ENCODE measurements at regions not wholly inside any gene's neighbourhood (a gene's known extent, or its start where the extent isn't known, plus 50 kb on each side); places are given as distances from the start of the nearest gene placed in this dataset.
"Not testable (repeated sequence)": the region's sequence is repeated elsewhere in the genome, so short reads cannot be mapped to it uniquely, and the experiment has no call there.

DNA sequence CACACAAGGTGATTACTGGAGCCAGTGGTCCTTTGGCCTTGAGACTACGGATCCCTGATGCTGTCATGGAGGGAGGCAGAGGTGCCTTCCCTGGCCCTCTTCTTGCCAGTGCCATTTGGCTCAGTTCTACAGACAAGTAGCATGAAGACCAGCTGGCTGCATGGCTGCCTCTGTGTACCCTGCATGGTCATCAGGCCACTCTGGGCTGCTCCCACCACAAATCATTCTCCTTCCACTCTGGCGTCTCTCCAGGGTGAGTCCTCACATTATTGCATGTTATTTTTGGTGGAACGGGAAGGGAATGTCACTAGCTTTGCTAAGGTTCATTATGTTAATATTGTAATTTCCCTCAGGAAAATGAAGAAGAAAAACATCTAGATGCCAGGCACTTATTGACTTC is 229.8 kb downstream of the VAPA start:
- DNase-seq, result peak; percentile 16

DNA sequence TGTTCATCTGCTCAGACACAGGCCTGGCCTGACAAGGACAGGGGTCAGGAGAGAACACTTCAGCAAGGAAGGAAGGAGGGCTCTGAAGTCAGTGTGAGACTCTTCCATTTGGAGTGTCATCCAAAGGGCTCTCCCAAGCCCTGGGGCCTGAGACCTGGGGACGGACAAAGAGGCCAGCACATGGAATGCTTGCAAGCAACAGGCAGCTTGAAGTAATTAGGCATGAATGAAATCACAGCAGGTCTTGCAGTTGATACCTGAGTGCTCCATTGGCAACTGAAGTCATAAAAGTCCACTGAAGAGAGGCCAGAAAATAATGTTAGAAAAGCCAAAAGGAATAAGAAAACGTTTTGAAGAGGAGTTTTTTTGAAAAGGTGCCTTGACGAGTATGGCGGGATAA is 231.7 kb downstream of the VAPA start:
- DNase-seq, result peak; percentile 67

DNA sequence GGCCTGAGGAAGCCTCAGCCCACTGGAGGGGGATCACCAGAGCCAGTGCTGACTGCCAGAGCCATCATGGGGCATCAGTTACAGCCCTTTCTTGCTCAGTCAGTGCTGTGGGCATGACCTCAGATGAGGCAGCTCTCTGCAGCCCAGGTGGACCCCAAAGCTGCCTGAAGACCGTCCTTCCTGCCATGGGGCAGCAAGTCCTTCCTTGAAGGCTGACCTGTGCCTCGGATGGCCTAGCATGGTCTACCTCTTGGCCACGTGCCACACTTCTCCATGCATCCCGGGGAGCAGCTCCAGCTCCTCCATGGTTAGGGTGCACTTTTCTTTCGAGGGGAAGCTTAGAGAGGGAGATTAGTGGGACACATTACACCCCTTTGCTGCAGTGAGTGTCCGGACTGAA is 233.4 kb downstream of the VAPA start:
- peak; percentile 34 for DNase-seq

DNA sequence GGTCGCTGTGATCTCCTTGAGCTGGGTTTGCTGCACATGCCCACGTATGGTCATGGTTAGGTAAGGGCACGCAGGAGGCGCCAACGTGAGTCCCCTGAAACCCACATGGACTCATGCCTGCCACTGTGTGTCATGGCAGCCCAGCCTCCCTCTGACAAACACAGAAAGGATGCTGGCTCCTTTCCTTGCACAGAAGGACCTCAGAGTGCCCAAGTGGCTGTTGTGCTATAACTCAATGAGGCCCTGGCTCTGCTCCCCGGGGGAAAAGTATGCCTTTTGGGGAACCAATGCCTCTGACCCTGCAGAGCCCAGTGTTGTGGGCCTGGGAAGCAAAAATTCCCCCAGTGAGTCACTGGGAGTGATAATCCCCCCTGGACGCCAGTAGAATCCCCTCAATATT is 233.9 kb downstream of the VAPA start:
- no peak for DNase-seq

DNA sequence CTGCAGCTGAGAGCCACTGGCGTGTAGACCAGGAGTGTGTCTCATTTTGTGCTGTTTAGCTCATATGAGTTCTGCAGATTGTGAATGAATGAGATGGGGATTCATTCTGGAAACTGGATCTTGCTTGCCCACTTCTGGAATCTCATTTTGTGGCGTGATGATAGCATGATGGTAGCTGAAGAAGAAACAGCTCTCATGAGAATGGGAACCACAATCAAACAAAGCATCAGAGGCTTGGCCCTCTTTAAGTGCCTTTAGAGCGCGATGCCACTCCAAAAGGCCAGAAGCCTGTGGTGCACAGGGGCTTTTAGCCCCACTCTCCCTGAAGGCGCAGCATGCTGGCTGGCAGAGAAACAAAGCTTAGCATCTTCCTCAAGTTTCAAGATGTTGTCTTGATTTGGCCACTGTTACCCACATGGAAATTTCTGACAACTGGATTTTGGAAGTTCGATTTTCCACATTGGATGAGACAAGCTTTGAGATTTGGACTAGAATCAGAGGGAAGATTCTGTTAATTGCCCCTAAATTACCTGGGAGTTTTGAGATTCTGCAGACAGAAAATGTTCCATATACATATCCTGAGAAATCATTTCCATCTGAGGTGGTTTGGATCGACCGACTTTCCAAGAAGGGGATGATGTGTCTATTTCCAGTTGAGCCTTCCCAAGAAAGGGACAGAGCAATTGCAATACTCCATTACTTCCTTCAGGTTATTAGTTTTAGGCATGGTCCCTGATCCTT is 234.5 kb downstream of the VAPA start:
- DNase-seq, result peak; percentile 19

DNA sequence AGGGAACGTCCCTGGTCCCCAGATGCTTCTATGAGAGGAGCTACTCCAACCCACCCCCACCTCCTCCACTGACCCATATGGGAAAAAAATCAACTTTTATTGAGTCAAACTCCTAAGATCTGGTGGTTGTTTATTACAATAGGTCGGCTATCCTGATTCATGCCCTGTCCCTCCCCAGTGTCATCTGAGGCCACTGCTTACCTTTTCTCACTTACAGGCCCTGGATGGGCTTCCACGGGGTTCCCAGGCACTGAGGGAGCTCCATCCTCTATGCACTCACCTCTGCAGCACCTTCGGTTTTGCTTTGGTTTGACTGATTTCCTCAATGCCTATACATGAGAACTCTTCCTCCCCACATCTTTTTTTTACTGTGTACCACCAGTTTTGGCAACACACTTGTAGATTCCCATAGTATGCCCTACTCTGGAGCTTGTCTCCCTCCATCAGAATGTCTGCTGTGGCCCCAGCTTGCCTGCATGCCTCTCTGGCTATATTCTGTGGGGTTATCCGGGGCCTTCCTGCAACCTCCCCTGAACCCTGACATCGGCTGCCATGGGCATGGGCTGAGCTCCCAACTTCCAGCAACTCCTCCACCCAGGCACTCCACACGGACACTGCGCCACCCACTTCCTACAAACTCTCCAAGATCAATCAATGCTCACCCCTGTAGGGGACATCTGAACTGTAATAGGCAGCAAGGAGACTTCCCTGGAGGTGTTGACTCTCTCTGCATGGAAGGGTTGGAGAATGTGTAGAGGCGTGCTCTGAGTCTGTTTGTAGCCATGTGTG is 236.1 kb downstream of the VAPA start:
- DNase-seq, result peak; percentile 9

DNA sequence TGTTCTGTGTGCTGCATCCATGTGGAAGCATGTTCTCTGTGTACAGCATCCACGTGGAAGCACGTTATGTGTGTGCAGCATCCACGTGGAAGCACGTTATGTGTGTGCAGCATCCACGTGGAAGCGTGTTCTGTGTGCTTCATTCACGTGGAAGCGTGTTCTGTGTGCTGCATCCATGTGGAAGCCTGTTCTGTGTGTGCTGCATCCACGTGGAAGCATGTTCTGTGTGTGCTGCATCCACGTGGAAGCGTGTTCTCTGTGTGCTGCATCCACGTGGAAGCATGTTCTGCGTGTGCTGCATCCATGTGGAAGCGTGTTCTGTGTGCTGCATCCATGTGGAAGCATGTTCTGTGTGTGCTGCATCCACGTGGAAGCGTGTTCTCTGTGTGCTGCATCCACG is 236.8 kb downstream of the VAPA start:
- DNase-seq, result peak; percentile 17

DNA sequence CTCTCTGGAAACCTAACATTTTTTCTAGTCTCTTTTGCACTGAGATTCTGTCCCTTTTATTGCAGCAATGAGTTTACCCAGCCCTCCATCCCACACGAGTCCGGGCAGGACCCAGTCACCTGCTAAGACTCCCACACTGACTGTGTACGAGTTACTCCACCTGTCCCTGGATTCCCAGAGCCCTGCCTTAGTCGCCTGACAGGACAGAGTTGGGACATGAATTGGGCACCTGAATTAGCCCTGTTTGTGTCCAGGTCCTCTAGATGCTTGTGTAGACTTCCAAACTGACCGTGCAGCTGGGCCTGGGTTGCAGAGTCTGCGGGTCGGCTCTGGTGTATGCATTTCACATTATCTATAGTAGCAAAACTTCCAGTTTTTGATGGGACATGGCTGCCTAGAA is 238.7 kb downstream of the VAPA start:
- peak; percentile 32 for DNase-seq

DNA sequence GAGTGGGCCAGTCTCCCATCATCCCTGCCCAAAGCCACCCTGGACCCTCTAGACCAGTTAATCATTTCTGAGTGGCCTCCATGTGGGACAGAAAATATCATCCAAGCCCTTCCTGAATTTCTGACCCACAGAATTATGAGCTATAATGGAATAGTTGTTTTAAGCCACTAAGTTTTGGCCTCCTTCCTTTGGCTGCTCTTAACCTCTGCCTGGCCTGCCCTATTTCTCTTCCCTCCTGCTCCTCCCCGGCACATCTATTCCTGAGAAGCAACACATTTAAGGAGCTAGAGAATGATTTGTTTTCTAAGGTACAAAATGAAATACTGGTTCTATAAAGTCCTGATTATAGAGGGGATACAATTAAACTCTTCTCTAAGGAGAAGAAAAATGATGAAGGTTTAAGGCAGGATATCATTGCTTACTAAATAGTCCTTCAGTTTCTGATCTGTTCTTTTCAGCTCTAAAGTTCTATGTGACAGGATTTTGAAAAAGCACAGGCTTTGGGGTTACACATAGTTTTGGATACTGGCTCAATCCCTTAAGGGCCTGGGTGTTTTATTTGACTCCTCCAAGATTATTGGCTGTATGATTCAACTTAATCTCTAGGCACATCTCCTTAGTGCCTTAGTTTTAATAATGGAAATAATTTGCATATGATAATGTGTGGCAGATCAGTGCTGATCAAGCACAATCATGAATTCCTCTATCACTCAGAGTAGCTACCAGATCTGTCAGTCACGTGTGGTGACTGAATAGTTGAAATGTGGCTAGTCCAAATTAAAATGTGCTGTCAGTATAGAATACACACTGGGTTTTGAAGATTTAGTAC is 240.3 kb downstream of the VAPA start:
- DNase-seq, result no peak

DNA sequence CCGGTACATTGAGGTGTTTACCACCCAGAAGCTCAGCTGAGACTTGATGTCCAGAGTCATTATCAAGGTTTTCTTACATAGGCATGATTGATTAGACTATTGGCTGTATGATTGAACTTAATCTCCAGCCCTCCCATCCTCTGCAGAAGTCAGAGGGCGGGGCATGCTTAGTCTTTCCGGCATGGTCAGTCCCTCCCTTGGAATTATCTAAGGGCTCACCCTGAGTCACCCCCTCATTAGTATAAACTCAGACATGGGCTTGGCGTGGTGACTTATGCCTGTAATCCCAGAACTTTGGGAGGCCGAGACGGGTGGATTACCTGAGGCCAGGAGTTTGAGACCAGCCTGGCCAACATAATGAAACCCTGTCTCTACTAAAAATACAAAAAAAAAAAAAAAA is 243.9 kb downstream of the VAPA start:
- no peak for DNase-seq

DNA sequence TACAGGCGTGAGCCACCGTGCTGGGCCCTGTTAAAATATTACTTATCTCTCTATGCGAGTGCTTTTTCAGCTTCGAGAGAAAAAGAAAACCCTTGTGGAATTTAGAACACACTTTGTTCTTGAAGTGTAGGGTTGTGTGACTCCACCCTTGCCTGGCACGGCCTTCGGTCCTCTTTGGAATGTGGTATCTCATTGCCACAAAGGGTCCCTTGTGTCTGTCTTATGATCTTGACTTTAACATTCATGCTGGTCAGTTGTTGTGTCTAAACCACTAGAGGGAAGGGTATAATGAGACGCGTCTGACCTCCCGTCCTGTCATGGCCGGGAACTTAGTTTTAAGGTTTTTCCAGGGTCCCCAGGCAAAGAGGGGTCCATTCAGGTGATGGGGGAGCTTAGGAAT is 246.4 kb downstream of the VAPA start:
- no peak for DNase-seq

DNA sequence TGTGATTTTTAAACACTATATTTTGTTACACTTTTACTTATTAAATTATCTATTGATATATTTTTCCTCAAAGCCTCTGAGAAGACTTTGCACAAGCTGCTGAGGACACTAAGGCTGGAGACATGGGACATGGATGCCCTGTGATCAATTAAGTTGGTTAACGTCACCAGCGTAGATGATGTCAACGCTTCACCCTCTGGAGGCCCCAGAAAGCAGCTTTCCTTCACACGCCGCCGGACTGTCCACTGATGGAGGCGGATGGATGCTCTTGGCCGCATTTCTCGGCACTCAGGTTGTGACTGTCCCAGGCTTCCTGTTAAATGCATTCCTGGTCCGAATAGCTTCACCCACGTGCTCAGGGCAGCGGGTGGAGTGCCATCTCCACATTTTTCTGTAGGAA is 247.5 kb downstream of the VAPA start:
- no peak for DNase-seq

DNA sequence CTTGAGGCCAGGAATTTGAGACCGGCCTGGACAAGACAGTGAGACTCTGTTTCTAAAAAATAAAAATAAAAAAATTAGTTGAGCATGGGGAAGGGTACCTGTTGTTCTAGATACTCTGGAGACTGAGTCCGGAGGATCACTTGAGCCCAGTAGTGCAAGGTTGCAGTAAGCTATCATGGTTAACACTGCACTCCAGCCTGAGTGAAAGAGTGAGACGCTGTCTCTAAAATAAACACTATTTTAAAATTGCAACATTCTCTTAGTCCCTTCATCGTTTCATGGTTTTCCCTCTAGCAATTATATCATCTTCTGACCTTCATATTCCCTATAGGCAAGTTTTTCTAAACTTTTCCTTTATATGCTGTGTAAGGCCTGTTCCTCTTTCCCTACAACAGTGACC is 248.5 kb downstream of the VAPA start:
- no peak for DNase-seq

DNA sequence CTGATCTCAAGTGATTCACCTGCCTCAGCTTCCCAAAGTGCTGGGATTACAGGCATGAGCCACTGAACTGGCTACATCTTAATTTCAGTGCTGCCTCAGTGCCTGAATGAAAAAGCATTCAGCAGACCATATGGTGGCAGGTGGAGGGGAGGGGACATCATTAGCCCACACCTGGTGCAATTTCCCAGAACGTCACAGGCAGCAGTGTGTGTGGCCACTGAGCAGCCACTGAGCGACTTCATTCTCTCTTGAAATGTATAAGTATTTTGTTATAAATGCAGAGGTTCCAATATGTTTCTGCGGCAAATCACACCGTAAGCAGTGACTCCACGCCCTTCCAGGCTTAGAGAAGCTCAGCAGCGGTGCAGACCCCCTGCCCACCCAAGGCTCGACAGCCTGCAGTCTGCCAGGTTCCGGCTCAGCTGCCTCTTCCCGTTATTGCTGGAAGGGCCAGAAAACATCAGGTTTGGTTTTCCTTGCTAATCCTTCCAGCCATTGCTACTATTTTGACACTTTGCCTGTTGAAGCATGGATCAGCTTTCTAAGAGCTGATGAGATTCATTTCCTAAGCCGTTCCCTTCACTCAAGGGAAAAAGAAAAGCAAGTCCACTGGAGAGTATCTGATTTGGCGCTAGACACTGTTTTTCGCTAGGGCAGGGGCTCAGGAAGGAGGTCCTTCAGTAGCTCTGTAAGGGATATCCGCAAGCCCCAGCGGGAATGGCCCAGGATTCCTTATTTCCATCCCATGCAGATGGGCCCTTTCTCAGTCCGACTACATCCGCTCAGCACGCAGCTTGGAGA is 250.7 kb downstream of the VAPA start:
- no peak for DNase-seq

DNA sequence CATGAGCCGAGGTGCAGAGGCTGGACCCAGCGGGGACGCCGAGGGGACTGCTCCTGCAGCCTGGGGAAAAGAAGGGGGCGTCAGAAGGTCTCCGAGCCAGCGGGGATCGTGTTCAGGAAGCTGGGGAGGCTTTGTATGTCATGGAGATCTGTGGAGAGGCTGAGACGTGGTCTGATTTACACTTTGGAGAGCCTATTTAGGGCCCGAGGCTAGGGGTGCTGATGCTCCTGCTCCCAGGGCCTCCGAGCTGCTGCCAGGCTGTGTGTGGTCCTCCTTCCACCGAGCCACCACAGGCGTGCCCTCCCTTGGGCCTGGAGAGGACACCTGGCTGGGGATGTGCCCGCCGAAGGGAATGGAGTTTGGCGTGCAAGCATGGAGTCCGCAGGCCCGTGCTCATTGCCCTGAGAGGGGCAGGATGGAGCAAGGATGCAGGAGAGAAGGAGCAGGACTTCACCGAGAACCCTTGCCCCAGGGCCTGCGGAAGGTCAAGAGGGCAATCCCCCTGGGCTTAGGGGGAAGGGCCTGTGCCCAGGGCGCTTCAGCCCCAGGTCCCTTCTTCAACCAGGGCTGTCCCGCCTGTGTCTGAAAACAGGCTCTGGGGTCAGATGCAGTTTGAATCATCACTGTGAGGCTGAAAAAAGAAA is 252.5 kb downstream of the VAPA start:
- no peak for DNase-seq

DNA sequence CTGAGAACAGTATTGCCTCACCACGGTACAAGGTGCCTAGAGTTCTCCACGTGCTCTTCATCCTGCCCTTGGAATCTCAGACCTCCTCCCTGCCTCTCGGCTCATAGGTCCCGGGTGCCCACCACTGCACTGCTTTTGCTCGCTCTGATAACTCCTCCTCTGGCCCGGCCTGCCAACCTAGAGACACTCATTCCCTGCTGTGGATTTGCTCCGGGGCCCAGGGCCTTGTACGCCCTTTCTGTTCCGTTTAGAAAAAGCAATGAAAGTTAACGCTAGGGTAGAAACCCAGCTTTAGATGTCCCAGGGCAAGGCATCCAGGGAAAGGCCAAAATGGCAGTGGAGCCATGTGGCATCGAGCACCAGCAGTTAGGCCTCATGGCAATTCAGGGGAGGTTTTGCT is 253.9 kb downstream of the VAPA start:
- DNase-seq, result no peak

DNA sequence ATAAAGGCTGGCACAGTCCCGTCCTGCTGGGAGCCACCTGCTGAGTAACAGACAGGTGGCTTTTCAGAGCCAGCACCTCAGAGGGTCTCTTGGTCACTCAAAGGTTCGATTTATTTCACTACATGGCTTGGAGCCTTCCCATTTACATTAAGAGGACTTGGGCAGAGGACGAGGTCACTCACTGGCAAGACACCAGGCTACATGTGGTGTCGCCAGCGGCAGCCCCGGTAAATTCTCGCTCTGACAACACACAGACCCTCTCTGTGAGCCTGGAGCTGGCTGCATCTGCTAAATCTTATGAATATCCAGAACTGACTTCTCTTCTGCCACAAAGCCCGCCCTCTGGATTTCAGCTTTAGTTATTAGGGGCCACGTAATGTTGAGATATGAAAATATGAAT is 254.7 kb downstream of the VAPA start:
- DNase-seq, result no peak

DNA sequence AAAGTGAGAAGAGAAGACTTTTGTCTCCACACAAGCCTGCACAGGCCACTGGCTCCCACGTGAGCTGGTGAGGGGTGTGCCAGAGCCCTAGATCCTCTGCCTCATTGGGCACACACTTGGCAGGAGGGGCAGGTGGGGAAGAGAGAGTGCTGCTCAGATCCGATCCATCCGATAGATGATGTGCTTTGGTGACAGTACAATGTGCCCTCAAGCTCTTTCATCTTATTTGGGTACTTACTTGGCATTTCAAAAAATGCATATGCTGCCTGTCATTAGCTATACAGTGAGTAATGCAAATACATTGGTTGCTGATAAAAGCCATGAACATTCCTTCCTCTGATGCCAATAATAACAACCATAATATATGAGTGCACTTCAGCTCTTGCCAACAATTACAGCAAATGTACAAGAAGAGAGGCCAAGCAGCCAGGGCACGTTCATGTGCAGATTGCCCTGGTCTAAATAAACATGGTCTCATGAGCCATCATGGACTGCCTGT is 255.3 kb downstream of the VAPA start:
- DNase-seq, result no peak

DNA sequence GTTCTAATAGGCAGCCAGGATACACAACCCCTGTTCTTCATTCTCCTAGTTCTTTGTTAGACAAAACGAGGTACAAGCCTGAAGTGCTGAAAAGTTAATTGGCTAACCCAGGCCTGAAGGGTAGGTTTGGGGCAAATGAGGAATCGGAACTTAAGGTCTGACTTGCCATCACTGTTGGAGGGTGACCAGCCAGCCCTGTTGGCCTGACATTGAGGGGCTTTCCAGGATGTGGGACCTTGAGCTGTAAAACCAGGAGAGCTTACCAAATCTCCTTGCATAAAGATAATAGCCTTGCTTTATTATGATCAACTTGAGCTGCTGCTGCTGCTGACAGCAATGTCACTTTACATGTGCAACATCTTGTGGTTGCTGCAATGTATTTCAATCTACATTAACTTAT is 256.0 kb downstream of the VAPA start:
- no peak for DNase-seq

DNA sequence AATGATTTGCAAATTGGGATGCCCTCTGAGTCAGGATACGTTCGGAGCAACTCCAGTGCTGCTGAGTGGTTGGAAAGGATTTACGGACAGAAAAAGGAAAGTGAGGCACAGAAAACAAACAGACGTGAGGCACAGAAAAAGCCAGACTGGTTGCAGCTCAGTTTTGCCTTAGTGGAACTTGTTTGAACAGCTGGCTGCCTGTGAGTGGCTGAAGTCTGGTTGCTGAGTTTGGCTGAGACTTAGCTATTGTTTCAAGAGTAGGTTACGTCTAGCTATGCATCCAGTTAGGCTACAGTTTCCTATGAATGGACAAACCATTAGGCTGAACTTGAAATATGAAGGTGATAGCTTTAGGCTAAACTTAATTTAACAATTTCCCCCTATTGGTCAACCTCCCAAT is 256.6 kb downstream of the VAPA start:
- DNase-seq, result no peak

DNA sequence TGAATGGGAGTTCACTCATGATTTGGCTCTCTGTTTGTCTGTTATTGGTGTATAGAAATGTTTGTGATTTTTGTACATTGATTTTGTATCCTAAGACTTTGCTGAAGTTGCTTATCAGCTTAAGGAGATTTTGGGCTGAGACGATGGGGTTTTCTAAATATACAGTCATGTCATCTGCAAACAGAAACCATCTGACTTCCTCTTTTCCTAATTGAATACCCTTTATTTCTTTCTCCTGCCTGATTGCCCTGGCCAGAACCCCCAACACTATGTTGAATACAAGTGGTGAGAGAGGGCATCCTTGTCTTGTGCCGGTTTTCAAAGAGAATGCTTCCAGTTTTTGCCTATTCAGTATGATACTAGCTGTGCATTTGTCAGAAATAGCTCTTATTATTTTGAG is 261.5 kb downstream of the VAPA start:
- DNase-seq, result not testable (repeated sequence)

DNA sequence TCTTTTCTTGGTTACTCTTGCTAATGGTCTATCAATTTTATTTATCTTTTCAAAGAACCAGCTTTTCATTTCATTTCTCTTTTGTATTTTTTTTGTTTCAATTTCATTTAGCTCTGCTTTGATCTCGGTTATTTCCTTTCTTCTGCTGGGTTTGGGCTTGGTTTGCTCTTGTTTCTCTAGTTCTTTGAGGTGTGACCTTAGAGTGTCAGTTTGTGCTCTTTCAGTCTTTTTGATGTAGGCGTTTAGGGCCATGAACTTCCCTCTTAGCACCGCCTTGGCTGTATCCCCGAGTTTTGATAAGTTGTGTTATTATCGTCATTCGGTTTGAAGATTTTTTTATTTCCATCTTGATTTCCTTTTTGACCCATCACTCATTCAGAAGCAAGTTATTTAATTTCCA is 265.5 kb downstream of the VAPA start:
- not testable (repeated sequence) for DNase-seq
